ENCODE measurements at regions not wholly inside any gene's neighbourhood (a gene's known extent, or its start where the extent isn't known, plus 50 kb on each side); places are given as distances from the start of the nearest gene placed in this dataset.

GRCh38 chr14:37864128-37864527, 268.7 kb downstream of the TTC6 start:
- TF ChIP-seq CTCF (IDR thresholded peaks at IDR 0.05) = no peak
- no peak for TF ChIP-seq POLR2A (IDR thresholded peaks at IDR 0.05)
- TF ChIP-seq EP300 (IDR thresholded peaks at IDR 0.05) = no peak
- no peak for TF ChIP-seq POLR2AphosphoS5 (IDR thresholded peaks at IDR 0.05)
